ENCODE measurements at regions not wholly inside any gene's neighbourhood (a gene's known extent, or its start where the extent isn't known, plus 50 kb on each side); places are given as distances from the start of the nearest gene placed in this dataset.

- ATAC-seq: no peak
- no peak overlapping the region for H3K27ac ChIP-seq
- in situ Hi-C loops (cut with MboI; ENCODE audit: low sequenced_read_pairs in 4 of 4): no loop called here
- H3K4me3 ChIP-seq: no peak overlapping the region
- DNase-seq: no peak
- H3K27me3 ChIP-seq: no peaks in the 10 kb centered on the region
- H3K4me1 ChIP-seq: no peaks in the 10 kb centered on the region
- intact Hi-C loops (cut with DNase I; ENCODE audit: low total_unique reads): no loop called here
- no peaks in the 10 kb centered on the region for H3K9me3 ChIP-seq
- H3K36me3 ChIP-seq: no peaks in the 10 kb centered on the region
- no peak for TF ChIP-seq CTCF (IDR thresholded peaks at IDR 0.05 in 4 of 5, conservative IDR thresholded peaks at IDR 0.05 in 1 of 5)
- no peak for TF ChIP-seq POLR2A (IDR thresholded peaks at IDR 0.05)
Observed at GRCh38 chr19:28023064-28023463, 1189.9 kb downstream of the UQCRFS1 start.

GRCh38 chr19:28022506-28022905, 1190.4 kb downstream of the UQCRFS1 start:
- Histone ChIP-seq H3K27me3 (no peaks in the 10 kb centered on the region), H3K36me3 (no peaks in the 10 kb centered on the region), H3K27ac (no peak overlapping the region), H3K4me1 (no peaks in the 10 kb centered on the region), H3K4me3 (no peak overlapping the region), H3K9me3 (no peaks in the 10 kb centered on the region)
- in situ Hi-C loops (cut with MboI; ENCODE audit: low sequenced_read_pairs in 4 of 4) (no loop called here), intact Hi-C loops (cut with DNase I; ENCODE audit: low total_unique reads) (no loop called here)
- ATAC-seq (no peak), DNase-seq (no peak)
- TF ChIP-seq POLR2A (IDR thresholded peaks at IDR 0.05): no peak
- no peak for TF ChIP-seq CTCF (IDR thresholded peaks at IDR 0.05 in 4 of 5, conservative IDR thresholded peaks at IDR 0.05 in 1 of 5)

- in situ Hi-C loops (cut with MboI; ENCODE audit: low sequenced_read_pairs in 4 of 4): no loop called here
- Histone ChIP-seq H3K4me3 (no peak overlapping the region), H3K27me3 (no peaks in the 10 kb centered on the region), H3K36me3 (no peaks in the 10 kb centered on the region), H3K9me3 (no peaks in the 10 kb centered on the region), H3K4me1 (no peaks in the 10 kb centered on the region), H3K27ac (no peak overlapping the region)
- no peak for TF ChIP-seq POLR2A (IDR thresholded peaks at IDR 0.05)
- TF ChIP-seq CTCF (IDR thresholded peaks at IDR 0.05 in 4 of 5, conservative IDR thresholded peaks at IDR 0.05 in 1 of 5): no peak
- intact Hi-C loops (cut with DNase I; ENCODE audit: low total_unique reads): no loop called here
- no peak for DNase-seq
- no peak for ATAC-seq
Observed at GRCh38 chr19:28021259-28022185, 1191.4 kb downstream of the UQCRFS1 start.

GRCh38 chr19:28020619-28021258, 1192.2 kb downstream of the UQCRFS1 start:
- TF ChIP-seq POLR2A (IDR thresholded peaks at IDR 0.05) (no peak), CTCF (IDR thresholded peaks at IDR 0.05 in 4 of 5, conservative IDR thresholded peaks at IDR 0.05 in 1 of 5) (no peak)
- Histone ChIP-seq H3K9me3 (no peaks in the 10 kb centered on the region), H3K36me3 (no peaks in the 10 kb centered on the region), H3K27ac (no peak overlapping the region), H3K4me3 (no peak overlapping the region), H3K4me1 (no peaks in the 10 kb centered on the region), H3K27me3 (no peaks in the 10 kb centered on the region)
- no peak for DNase-seq
- in situ Hi-C loops (cut with MboI; ENCODE audit: low sequenced_read_pairs in 4 of 4) (no loop called here), intact Hi-C loops (cut with DNase I; ENCODE audit: low total_unique reads) (no loop called here)
- ATAC-seq: no peak

Measured in gastrocnemius medialis (tissue), 4 donors.